H1 (cell line): ENCODE measurements at regions not wholly inside any gene's neighbourhood (a gene's known extent, or its start where the extent isn't known, plus 50 kb on each side); places are given as distances from the start of the nearest gene placed in this dataset.

Source experiments
- CTCF ChIA-PET: fragments of 300-600 bp; sonication (Branson Sonifier 250); formaldehyde crosslinking; loops from one replicate; lab custom pipeline; 2021; ENCODE audit not compliant: partially characterized antibody; lab: Charles Lee
- POLR2A ChIA-PET: fragments of 300-600 bp; sonication (Branson Sonifier 250); formaldehyde crosslinking; loops from one replicate; lab custom pipeline; 2021; ENCODE audit warnings: inconsistent platforms; ENCODE audit not compliant: partially characterized antibody; lab: Charles Lee
- DNase-seq, 2 experiments: peaks; one replicate each; pipeline versions ENCODE4 v3.0.0 to v3.0.0-alpha.2; 2010 to 2022; ENCODE audit warnings: low spot score in 2 of 2, low read depth in 1 of 2, mixed read lengths in 1 of 2
- FAIRE-seq: peaks from 2 replicates; lab custom pipeline; 2011; peaks lifted over from hg19 to GRCh38; lab: Jason Lieb, UNC
- H2AFZ ChIP-seq: 2 replicates; pipeline ENCODE4 v1.8.1; 2012; ENCODE audit warnings: low read length, inconsistent platforms
- H2AK5ac ChIP-seq: 2 replicates; pipeline ENCODE4 v1.6.1; 2013; ENCODE audit warnings: low read depth, low read length
- H2BK120ac ChIP-seq: replicated peaks from 2 replicates; pipeline ENCODE3; 2013; ENCODE audit warnings: low read depth, low read length, inconsistent platforms
- H2BK12ac ChIP-seq: 2 replicates; pipeline ENCODE4 v1.6.1; 2013; ENCODE audit warnings: low read depth, low read length
- H2BK15ac ChIP-seq: 2 replicates; pipeline ENCODE4 v1.6.1; 2013; ENCODE audit warnings: low read length
- H2BK20ac ChIP-seq: 2 replicates; pipeline ENCODE4 v1.6.1; 2013; ENCODE audit warnings: low read length
- H2BK5ac ChIP-seq: 2 replicates; pipeline ENCODE4 v1.6.1; 2013; ENCODE audit warnings: low read depth, low read length
- H3K14ac ChIP-seq: 2 replicates; pipeline ENCODE4 v1.6.1; 2013; ENCODE audit warnings: inconsistent platforms; ENCODE audit not compliant: insufficient read length
- H3K18ac ChIP-seq: 2 replicates; pipeline ENCODE4 v1.6.1; 2013; ENCODE audit warnings: low read length; ENCODE audit errors: extremely low read depth
- H3K23ac ChIP-seq: 2 replicates; pipeline ENCODE4 v1.6.1; 2013; ENCODE audit warnings: inconsistent platforms; ENCODE audit not compliant: insufficient read length
- H3K23me2 ChIP-seq: 2 replicates; pipeline ENCODE4 v1.6.1; 2013; ENCODE audit warnings: low read depth, low read length
- H3K27ac ChIP-seq: 2 replicates; pipeline ENCODE4 v1.6.1; 2011; ENCODE audit warnings: low read depth, low read length, inconsistent platforms
- H3K27me3 ChIP-seq, 4 experiments: replicated peaks in 1 of 4; 1 replicate in 1 of 4; 2 replicates in 3 of 4; pipeline versions ENCODE4 v1.6.1 to v1.8.1; 2011 to 2013; ENCODE audit warnings: low read length in 3 of 4, mild to moderate bottlenecking in 3 of 4, inconsistent platforms in 2 of 4, mixed read lengths in 2 of 4, moderate library complexity in 1 of 4; ENCODE audit not compliant: control insufficient read depth in 3 of 4, insufficient read depth in 3 of 4; ENCODE audit errors: extremely low read depth in 1 of 4
- H3K36me3 ChIP-seq, 4 experiments: 2 replicates each; pipeline versions ENCODE4 v1.6.1 to v1.8.1; 2011 to 2013; ENCODE audit warnings: mild to moderate bottlenecking in 4 of 4, low read length in 3 of 4, moderate library complexity in 2 of 4, control low read depth in 1 of 4, inconsistent platforms in 1 of 4; ENCODE audit not compliant: insufficient read depth in 4 of 4, control insufficient read depth in 2 of 4
- H3K4ac ChIP-seq: replicated peaks from 2 replicates; pipeline ENCODE3; 2013; ENCODE audit warnings: low read length, low read depth, mixed read lengths, inconsistent platforms; ENCODE audit not compliant: insufficient read length
- H3K4me1 ChIP-seq, 4 experiments: replicated peaks in 1 of 4; 1 replicate in 1 of 4; 2 replicates in 3 of 4; pipeline versions ENCODE4 v1.6.1 to v1.8.1; 2011 to 2013; ENCODE audit warnings: low read length in 3 of 4, inconsistent platforms in 2 of 4, mixed read lengths in 1 of 4; ENCODE audit not compliant: insufficient read depth in 4 of 4, control insufficient read depth in 3 of 4
- H3K4me2 ChIP-seq, 2 experiments: 2 replicates each; pipeline versions ENCODE4 v1.6.1 to v1.8.1; 2011 to 2013; ENCODE audit warnings: low read depth in 2 of 2, low read length in 2 of 2, control low read depth in 1 of 2, inconsistent platforms in 1 of 2, mild to moderate bottlenecking in 1 of 2; ENCODE audit not compliant: insufficient read depth in 1 of 2
- H3K4me3 ChIP-seq, 4 experiments: fragments of 200-600, 300-600 bp in 1 of 4; sonication (generic), shearing (Covaris generic), sonication (Bioruptor Twin) in 1 of 4; 2 replicates each; pipeline versions ENCODE4 v1.5.1 to v1.8.1; 2011 to 2016; ENCODE audit warnings: low read length in 4 of 4, low read depth in 3 of 4, control low read depth in 2 of 4, inconsistent platforms in 2 of 4, mild to moderate bottlenecking in 2 of 4, mixed read lengths in 1 of 4, moderate library complexity in 1 of 4; ENCODE audit not compliant: insufficient read depth in 2 of 4; ENCODE audit errors: extremely low read depth in 1 of 4
- H3K56ac ChIP-seq: replicated peaks from 2 replicates; pipeline ENCODE3; 2013; ENCODE audit warnings: low read depth, mild to moderate bottlenecking, mixed read lengths, low read length, inconsistent platforms; ENCODE audit not compliant: insufficient read length
- H3K79me1 ChIP-seq: 2 replicates; pipeline ENCODE4 v1.6.1; 2013; ENCODE audit warnings: low read depth, low read length, control low read depth
- H3K79me2 ChIP-seq, 2 experiments: 2 replicates each; pipeline versions ENCODE4 v1.6.1 to v1.8.1; 2012 to 2013; ENCODE audit warnings: low read length in 2 of 2, mild to moderate bottlenecking in 2 of 2, inconsistent platforms in 1 of 2; ENCODE audit not compliant: insufficient read depth in 2 of 2, control insufficient read depth in 1 of 2
- H3K9ac ChIP-seq, 4 experiments: replicated peaks in 1 of 4; 1 replicate in 1 of 4; 2 replicates in 3 of 4; pipeline versions ENCODE4 v1.6.1 to v1.8.1; 2011 to 2013; ENCODE audit warnings: low read depth in 3 of 4, low read length in 3 of 4, control low read depth in 2 of 4, mild to moderate bottlenecking in 2 of 4, moderate library complexity in 2 of 4, inconsistent platforms in 1 of 4; ENCODE audit errors: extremely low read depth in 1 of 4
- H3K9me3 ChIP-seq, 2 experiments: 2 replicates each; pipeline versions ENCODE4 v1.6.1 to v1.8.1; 2012 to 2013; ENCODE audit warnings: mild to moderate bottlenecking in 2 of 2, moderate library complexity in 2 of 2, control low read depth in 1 of 2, inconsistent platforms in 1 of 2, low read depth in 1 of 2, low read length in 1 of 2, mixed read lengths in 1 of 2; ENCODE audit not compliant: insufficient read depth in 2 of 2
- H4K20me1 ChIP-seq, 2 experiments: replicated peaks in 1 of 2; 2 replicates each; pipeline versions ENCODE3 to v1.8.1; 2011 to 2013; ENCODE audit warnings: inconsistent platforms in 2 of 2, low read length in 2 of 2, mild to moderate bottlenecking in 1 of 2; ENCODE audit not compliant: insufficient read depth in 2 of 2, control insufficient read depth in 1 of 2
- H4K5ac ChIP-seq: 2 replicates; pipeline ENCODE4 v1.6.1; 2013; ENCODE audit warnings: low read length, low read depth, mixed read lengths, inconsistent platforms; ENCODE audit not compliant: insufficient read length
- H4K8ac ChIP-seq: 2 replicates; pipeline ENCODE4 v1.8.0; 2013; ENCODE audit warnings: mild to moderate bottlenecking, moderate library complexity, low read length, inconsistent platforms; ENCODE audit not compliant: insufficient read depth; ENCODE audit errors: extremely low read depth
- H4K91ac ChIP-seq: replicated peaks from 2 replicates; pipeline ENCODE3; 2013; ENCODE audit warnings: low read length, mixed read lengths, inconsistent platforms; ENCODE audit not compliant: insufficient read length
- SIN3A ChIP-seq, 2 experiments: IDR thresholded peaks in 1 of 2; conservative IDR thresholded peaks in 1 of 2; 2 replicates each; pipeline ENCODE4 v1.6.1; 2011 to 2012; ENCODE audit warnings: low read length in 2 of 2, improper control_type of control experiment in 1 of 2, low read depth in 1 of 2, mild to moderate bottlenecking in 1 of 2
- SUZ12 ChIP-seq: fragments of 200-600 bp; sonication (generic); IDR thresholded peaks from 2 replicates; pipeline ENCODE4 v1.6.1; 2012; ENCODE audit warnings: mild to moderate bottlenecking, inconsistent platforms, low read length, moderate library complexity, mixed read lengths
- WGBS, 2 experiments: shearing (Covaris generic) in 1 of 2; methylation state at CpG; one replicate each; pipeline versions ENCODE4 v1.1.6 to v1.1.7; 2013 to 2015; ENCODE audit warnings: low lambda C conversion rate in 2 of 2, mixed read lengths in 2 of 2, inconsistent platforms in 1 of 2, low coverage in 1 of 2, missing lambda C conversion rate in 1 of 2; ENCODE audit not compliant: insufficient replicate concordance in 2 of 2, insufficient coverage in 1 of 2, insufficient read length in 1 of 2; ENCODE audit errors: extremely low coverage in 1 of 2, missing lambda C conversion rate in 1 of 2; 5-methylcytosine and 5-hydroxymethylcytosine counted together

DNA sequence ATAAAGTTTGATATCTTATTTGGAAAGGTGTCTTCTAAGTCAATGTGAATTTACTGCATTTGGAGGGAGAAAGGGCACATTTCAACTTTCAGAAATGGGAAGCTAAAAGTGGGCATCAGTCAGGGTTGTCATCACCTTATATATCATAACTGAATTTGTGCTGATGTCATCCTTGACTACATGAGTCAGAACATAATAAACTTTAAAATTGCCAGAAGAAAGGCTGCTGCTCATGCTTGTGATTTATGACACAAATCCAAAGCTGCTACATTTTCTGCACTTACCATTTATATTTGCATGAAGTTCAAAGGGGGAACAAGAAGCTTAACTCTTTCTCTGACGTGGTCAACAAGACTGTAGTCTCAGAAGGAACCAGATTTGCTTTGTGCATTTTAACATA, 196.6 kb downstream of the UTP18 start:
- Histone ChIP-seq H3K4me1 (no peaks in the 10 kb centered on the region), H4K5ac (no peak overlapping the region), H2BK15ac (no peak overlapping the region), H3K23ac (no peak overlapping the region), H3K23me2 (no peaks in the 10 kb centered on the region), H4K91ac (no peak overlapping the region), H3K56ac (no peak overlapping the region), H3K79me1 (no peaks in the 10 kb centered on the region), H4K20me1 (no peaks in the 10 kb centered on the region), H2AK5ac (no peak overlapping the region), H3K4me3 (no peak overlapping the region), H3K4ac (no peak overlapping the region), H2BK12ac (no peak overlapping the region), H2AFZ (no peak overlapping the region), H2BK120ac (no peak overlapping the region), H3K79me2 (no peaks in the 10 kb centered on the region), H4K8ac (no peak overlapping the region), H3K27ac (no peak overlapping the region), H2BK5ac (no peak overlapping the region), H3K9me3 (no peaks in the 10 kb centered on the region), H3K4me2 (no peak overlapping the region), H3K14ac (no peak overlapping the region), H3K27me3 (no peaks in the 10 kb centered on the region), H3K36me3 (no peaks in the 10 kb centered on the region), H3K9ac (no peak overlapping the region), H3K18ac (no peak overlapping the region), H2BK20ac (no peak overlapping the region)
- ChIA-PET POLR2A (no interaction called here), CTCF (interaction anchor here (0.8 to 2.1 kb wide), 4 partner anchors 12 to 79 kb away, joined by 3 to 7 read pairs (median 6); no protein-coding TSS in a partner anchor)
- 69% methylated on average over 1 of the region's 1 CpG; no CpG with 5 or more reads in 1 of the 2 experiments for WGBS, 2 experiments
- DNase-seq (no peak), FAIRE-seq (no peak)
- TF ChIP-seq SIN3A (conservative IDR thresholded peaks at IDR 0.05 in 1 of 2, IDR thresholded peaks at IDR 0.05 in 1 of 2; ENCODE audit: low read depth in 1 of 2, low read length in 2 of 2) (no peak), SUZ12 (no peak)
